Stimulated activated CD8-positive, alpha-beta memory T cell treated with anti-CD3 and anti-CD28 coated beads, Interleukin-4, amount 100 ng/mL, for 1 hour (primary cell): ENCODE measurements at regions not wholly inside any gene's neighbourhood (a gene's known extent, or its start where the extent isn't known, plus 50 kb on each side); places are given as distances from the start of the nearest gene placed in this dataset.

Source experiments
- DNase-seq, 2 donors: peaks; one replicate each; pipeline ENCODE4 v3.0.0-alpha.2; 2020; ENCODE audit warnings: low read depth in 2 of 2, low spot score in 1 of 2

DNA sequence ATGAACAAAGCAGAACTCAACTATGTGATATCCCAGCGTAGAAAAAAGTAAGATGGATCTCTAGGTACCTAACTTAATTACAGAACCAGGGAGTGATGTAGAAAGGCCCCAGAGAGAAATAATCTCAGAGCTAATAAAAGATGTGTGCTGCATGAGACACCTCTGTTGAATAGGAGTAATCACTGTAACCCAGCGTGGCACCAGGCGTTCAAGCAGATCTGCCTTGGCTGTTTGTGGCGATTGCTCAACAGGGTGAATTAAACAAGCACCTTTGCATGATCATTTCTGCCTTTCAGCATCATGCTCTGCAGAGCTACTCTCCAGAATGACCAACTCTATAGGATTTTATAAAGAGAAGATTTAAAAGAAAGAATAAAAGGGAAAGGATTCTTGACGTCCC is 81.7 kb upstream of the KCNIP4 start:
- no peak for DNase-seq

DNA sequence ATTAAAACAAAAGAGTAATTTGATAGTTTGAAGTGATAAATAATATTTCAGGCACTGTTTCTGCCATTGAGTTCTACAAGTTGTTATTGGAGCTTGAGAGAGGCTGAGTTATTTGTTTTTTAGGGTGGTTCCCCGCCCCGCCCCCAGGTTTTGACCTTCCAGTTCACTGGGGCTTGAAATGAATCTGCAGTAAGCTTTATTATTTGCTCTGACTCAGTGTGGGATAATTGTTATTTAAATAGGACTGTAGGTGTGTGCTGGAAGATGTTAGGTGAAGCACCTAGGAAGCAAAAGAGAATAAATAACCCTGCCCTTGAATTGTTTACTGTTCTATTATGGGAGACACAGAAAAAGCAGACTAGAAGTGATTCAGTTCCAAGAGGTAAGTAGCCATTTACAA is 81.2 kb upstream of the KCNIP4 start:
- DNase-seq = no peak

DNA sequence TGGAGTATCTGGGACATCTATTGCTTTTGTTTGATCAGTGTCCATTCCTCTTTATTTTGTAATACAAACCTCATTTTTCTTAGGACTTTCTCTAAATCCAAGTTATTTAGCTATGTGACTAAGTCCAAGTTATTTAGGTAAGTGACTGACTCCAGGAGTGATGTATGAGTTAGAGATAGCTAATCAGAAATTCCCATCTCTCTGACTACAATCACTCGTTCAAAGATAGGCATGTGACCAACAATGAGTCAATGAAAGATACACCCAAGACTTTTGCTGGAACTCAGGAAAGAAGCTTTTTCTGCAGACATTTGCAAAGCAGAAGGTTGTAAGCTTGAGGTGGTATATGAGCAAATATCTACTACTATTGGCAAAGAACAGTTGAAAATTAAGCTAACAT is 72.5 kb upstream of the KCNIP4 start:
- DNase-seq = no peak

DNA sequence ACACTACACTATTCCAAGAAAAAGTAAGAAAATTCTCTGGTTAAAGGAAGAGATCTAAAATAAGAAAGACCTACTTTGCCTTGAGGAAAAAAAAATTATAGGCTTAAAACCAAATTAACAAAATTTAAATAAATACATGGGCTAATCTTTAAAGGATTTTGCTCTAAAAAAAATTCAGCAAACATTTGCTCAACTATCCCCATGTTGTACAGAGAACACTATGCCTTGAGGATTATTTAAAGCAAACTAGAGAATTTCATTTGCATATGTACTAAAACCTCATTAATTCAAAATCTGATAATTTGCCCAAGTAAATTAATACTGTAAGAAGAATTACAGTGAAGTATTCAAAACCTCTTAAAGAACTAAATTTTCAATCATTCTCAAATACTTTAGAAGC is 71.6 kb upstream of the KCNIP4 start:
- no peak for DNase-seq

DNA sequence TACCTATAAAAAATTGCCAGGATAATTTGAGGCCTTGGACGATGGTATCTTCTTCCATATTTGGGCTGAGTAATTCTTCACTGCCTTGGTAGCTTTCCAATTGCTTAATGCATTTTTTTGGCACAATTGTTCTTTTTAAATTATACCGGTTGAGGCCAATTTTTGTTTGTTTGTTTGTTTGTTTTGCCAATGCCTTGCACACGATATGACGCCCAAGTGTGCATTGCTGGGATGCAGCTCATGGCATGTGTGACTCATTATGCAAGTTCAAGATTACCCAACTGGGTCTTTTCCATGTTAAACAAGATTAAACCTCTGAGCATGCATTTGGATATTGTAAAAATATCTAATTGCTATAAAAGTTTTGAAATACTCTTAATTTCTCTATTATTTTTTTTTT is 71.1 kb upstream of the KCNIP4 start:
- DNase-seq = no peak

DNA sequence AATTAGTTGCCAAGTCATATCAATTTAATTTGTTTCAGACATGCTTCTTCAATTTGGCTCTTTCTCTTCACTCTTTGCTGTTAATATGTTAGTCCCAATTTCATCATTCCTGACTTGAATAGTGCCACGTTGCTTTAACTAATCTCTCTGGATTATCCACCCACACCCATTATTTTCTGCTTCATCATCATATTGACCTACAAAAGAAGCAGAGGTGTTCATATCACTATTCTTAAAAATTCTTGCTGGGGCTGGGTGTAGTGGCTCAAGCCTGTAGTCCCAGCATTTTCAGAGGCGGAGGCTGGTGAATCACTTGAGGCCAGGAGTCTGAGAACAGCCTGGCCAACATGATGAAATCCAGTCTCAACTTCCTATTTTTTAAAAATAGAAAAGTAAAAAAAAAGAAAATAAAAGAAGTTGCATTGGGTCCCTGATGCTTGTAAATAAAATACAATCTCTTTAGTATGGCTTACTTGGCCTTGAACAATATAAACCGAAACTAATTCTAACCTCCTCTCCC is 65.7 kb upstream of the KCNIP4 start:
- no peak for DNase-seq

DNA sequence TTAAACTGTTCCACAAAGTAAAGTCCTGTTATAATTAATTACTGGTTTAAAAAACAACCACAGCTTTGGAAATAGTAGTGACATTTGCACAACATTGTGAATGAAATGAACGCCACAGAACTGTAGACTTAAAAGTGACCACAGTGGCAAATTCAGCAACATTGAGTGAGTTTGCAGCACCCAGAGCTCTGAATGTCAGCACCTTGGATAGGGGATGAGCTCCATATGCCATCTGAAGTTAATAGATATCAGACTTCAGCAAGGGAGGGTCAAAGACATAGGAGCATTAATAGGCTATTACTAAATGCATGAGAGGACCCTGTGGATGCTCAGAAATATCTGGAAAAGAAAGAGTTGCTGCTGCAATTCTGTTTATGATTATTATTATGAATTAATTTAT is 55.3 kb upstream of the KCNIP4 start:
- DNase-seq = no peak
